CD14-positive monocyte (primary cell): ENCODE measurements at regions not wholly inside any gene's neighbourhood (a gene's known extent, or its start where the extent isn't known, plus 50 kb on each side); places are given as distances from the start of the nearest gene placed in this dataset.

Experiments used
- DNase-seq, 3 donors: peaks; one replicate each; pipeline ENCODE4 v3.0.0-alpha.2; 2011 to 2022
- H2AFZ ChIP-seq: 2 replicates; pipeline ENCODE4 v1.6.0; 2012; ENCODE audit warnings: mild to moderate bottlenecking, low read depth, low read length, inconsistent platforms; ENCODE audit not compliant: insufficient read depth, poor library complexity, severe bottlenecking
- H3K27ac ChIP-seq, 2 donors: 1 replicate in 1 of 2; 2 replicates in 1 of 2; pipeline ENCODE4 v1.5.1; 2012 to 2013; ENCODE audit warnings: low read length in 2 of 2, control low read depth in 1 of 2, inconsistent platforms in 1 of 2, low read depth in 1 of 2, mild to moderate bottlenecking in 1 of 2
- H3K27me3 ChIP-seq, 2 donors: one replicate each; pipeline versions ENCODE4 v1.6.0 to v1.6.1; 2011 to 2013; ENCODE audit warnings: low read length in 2 of 2; ENCODE audit not compliant: control insufficient read depth in 2 of 2, insufficient read depth in 2 of 2
- H3K36me3 ChIP-seq, 2 donors: replicated peaks in 1 of 2; 1 replicate in 1 of 2; 2 replicates in 1 of 2; pipeline versions ENCODE4 v1.5.1 to v1.6.1; 2012 to 2013; ENCODE audit warnings: low read length in 2 of 2, control low read depth in 1 of 2, inconsistent platforms in 1 of 2, mild to moderate bottlenecking in 1 of 2; ENCODE audit not compliant: insufficient read depth in 2 of 2, control insufficient read depth in 1 of 2
- H3K4me1 ChIP-seq, 2 donors: 1 replicate in 1 of 2; 2 replicates in 1 of 2; pipeline versions ENCODE4 v1.5.1 to v1.6.1; 2012 to 2013; ENCODE audit warnings: low read length in 2 of 2, control low read depth in 1 of 2, inconsistent platforms in 1 of 2, mild to moderate bottlenecking in 1 of 2, moderate library complexity in 1 of 2; ENCODE audit not compliant: insufficient read depth in 2 of 2, control insufficient read depth in 1 of 2
- H3K4me2 ChIP-seq: replicated peaks from 2 replicates; pipeline ENCODE3; 2012; ENCODE audit warnings: low read length, moderate library complexity, mild to moderate bottlenecking; ENCODE audit not compliant: poor library complexity, severe bottlenecking; ENCODE audit errors: extremely low read depth
- H3K4me3 ChIP-seq, 3 experiments: fragments of 200-600 bp in 1 of 3; sonication (generic) in 1 of 3; replicated peaks in 1 of 3; 1 replicate in 2 of 3; 2 replicates in 1 of 3; pipeline ENCODE4 v1.5.1; 2011 to 2013; ENCODE audit warnings: low read length in 3 of 3, mild to moderate bottlenecking in 3 of 3, control low read depth in 2 of 3, low read depth in 2 of 3, inconsistent platforms in 1 of 3, moderate library complexity in 1 of 3
- H3K79me2 ChIP-seq: 2 replicates; pipeline ENCODE4 v1.6.0; 2012; ENCODE audit warnings: mild to moderate bottlenecking, control low read depth, inconsistent platforms, low read length, moderate library complexity; ENCODE audit not compliant: insufficient read depth
- H3K9ac ChIP-seq: 2 replicates; pipeline ENCODE4 v1.6.0; 2017; ENCODE audit warnings: low read length, mild to moderate bottlenecking; ENCODE audit not compliant: insufficient read depth, poor library complexity, severe bottlenecking
- H3K9me3 ChIP-seq, 2 donors: replicated peaks in 1 of 2; 1 replicate in 1 of 2; 2 replicates in 1 of 2; pipeline versions ENCODE4 v1.5.1 to v1.6.1; 2012 to 2013; ENCODE audit warnings: low read length in 2 of 2, control low read depth in 1 of 2; ENCODE audit not compliant: control insufficient read depth in 1 of 2, insufficient read depth in 1 of 2
- H4K20me1 ChIP-seq: 2 replicates; pipeline ENCODE4 v1.6.0; 2012; ENCODE audit warnings: mild to moderate bottlenecking, low read length, control low read depth, moderate library complexity; ENCODE audit not compliant: insufficient read depth
- H3K27ac Mint-ChIP-seq, 7 donors: one replicate each; pipeline ENCODE4 v1.8.0; 2020; ENCODE audit warnings: mild to moderate bottlenecking in 7 of 7, mixed read lengths in 7 of 7, moderate library complexity in 6 of 7, inconsistent platforms in 2 of 7
- H3K27me3 Mint-ChIP-seq, 3 donors: one replicate each; pipeline ENCODE4 v1.8.0; 2021 to 2022; ENCODE audit warnings: low read depth in 3 of 3, mild to moderate bottlenecking in 3 of 3, mixed read lengths in 3 of 3, moderate library complexity in 3 of 3, inconsistent platforms in 1 of 3
- H3K36me3 Mint-ChIP-seq, 2 donors: one replicate each; pipeline ENCODE4 v1.8.0; 2020; ENCODE audit warnings: mixed read lengths in 2 of 2, inconsistent platforms in 1 of 2, mild to moderate bottlenecking in 1 of 2
- H3K4me1 Mint-ChIP-seq: one replicate; pipeline ENCODE4 v1.8.0; 2020; ENCODE audit warnings: mild to moderate bottlenecking, mixed read lengths
- H3K4me3 Mint-ChIP-seq, 2 donors: one replicate each; pipeline ENCODE4 v1.8.0; 2020; ENCODE audit warnings: mild to moderate bottlenecking in 2 of 2, mixed read lengths in 2 of 2, moderate library complexity in 1 of 2
- H3K9me3 Mint-ChIP-seq, 7 donors: one replicate each; pipeline ENCODE4 v1.8.0; 2020 to 2022; ENCODE audit warnings: mixed read lengths in 7 of 7, mild to moderate bottlenecking in 6 of 7, moderate library complexity in 6 of 7, inconsistent platforms in 2 of 7
- WGBS: methylation state at CpG from one replicate; pipeline ENCODE4 v1.1.5; 2013; ENCODE audit warnings: missing lambda C conversion rate; ENCODE audit not compliant: insufficient coverage; 5-methylcytosine and 5-hydroxymethylcytosine counted together
- intact Hi-C, 2 donors: fragments of 100-400 bp; cut with micrococcal nuclease; formaldehyde crosslinking; loops; one replicate each; pipeline versions ENCODE4 v1.15.0 to v1.15.1; 2023
- TF ChIP-seq, protein P1 (sequence below): fragments of 200-600 bp; IDR thresholded peaks from one replicate; pipeline ENCODE4 v1.8.0; 2022; ENCODE audit warnings: antibody characterized with exemption, mild to moderate bottlenecking

DNA sequence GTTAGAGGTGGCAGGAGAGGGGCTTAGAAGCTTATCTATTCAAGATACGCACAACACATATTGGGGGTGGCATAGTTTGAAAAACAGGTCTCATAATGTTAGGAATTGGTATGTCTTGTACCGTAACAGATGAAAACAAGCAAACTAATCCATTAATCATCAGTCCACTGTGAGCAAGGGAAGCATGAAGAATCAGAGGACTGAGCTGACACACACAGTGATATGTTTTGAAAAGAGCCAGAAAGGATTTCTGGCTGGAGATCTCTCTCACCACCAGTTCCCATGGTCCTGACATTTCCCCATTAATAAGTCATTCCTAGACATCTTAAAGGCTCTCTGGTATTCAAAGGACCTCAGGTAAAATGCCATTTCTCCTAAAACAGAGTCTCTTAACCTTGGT lies 158.8 kb upstream of the PHACTR1 start:
- Histone ChIP-seq H4K20me1 (no peaks in the 10 kb centered on the region), H3K27me3 (no peaks in the 10 kb centered on the region), H3K36me3 (no peaks in the 10 kb centered on the region), H3K4me3 (no peak overlapping the region), H3K4me1 (no peaks in the 10 kb centered on the region), H3K9ac (no peak overlapping the region), H3K9me3 (peaks cover 0 to 13% of the 10 kb centered on the region in 2 donors), H2AFZ (no peak overlapping the region), H3K27ac (no peak overlapping the region), H3K79me2 (no peaks in the 10 kb centered on the region), H3K4me2 (no peak overlapping the region)
- no peak for DNase-seq
- WGBS: no CpG with 5 or more reads among the region's 2 CpGs
- Mint-ChIP-seq H3K27ac (no peak overlapping the region), H3K4me3 (no peak overlapping the region), H3K36me3 (no peaks in the 10 kb centered on the region), H3K27me3 (no peaks in the 10 kb centered on the region), H3K9me3 (peaks cover 1 to 22% (median 9%) of the 10 kb centered on the region in 7 donors), H3K4me1 (no peaks in the 10 kb centered on the region)
- intact Hi-C loops: no loop called here
- TF ChIP-seq, protein P1, sequence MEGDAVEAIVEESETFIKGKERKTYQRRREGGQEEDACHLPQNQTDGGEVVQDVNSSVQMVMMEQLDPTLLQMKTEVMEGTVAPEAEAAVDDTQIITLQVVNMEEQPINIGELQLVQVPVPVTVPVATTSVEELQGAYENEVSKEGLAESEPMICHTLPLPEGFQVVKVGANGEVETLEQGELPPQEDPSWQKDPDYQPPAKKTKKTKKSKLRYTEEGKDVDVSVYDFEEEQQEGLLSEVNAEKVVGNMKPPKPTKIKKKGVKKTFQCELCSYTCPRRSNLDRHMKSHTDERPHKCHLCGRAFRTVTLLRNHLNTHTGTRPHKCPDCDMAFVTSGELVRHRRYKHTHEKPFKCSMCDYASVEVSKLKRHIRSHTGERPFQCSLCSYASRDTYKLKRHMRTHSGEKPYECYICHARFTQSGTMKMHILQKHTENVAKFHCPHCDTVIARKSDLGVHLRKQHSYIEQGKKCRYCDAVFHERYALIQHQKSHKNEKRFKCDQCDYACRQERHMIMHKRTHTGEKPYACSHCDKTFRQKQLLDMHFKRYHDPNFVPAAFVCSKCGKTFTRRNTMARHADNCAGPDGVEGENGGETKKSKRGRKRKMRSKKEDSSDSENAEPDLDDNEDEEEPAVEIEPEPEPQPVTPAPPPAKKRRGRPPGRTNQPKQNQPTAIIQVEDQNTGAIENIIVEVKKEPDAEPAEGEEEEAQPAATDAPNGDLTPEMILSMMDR: no peak

- H3K4me1 ChIP-seq: no peaks in the 10 kb centered on the region
- H3K4me2 ChIP-seq: no peak overlapping the region
- H3K79me2 ChIP-seq: no peaks in the 10 kb centered on the region
- Mint-ChIP-seq H3K36me3 (no peaks in the 10 kb centered on the region), H3K9me3 (peaks cover 1 to 24% (median 9%) of the 10 kb centered on the region in 7 donors), H3K4me1 (no peaks in the 10 kb centered on the region), H3K27me3 (peaks cover 0 to 3% (median 0%) of the 10 kb centered on the region in 3 donors), H3K27ac (no peak overlapping the region), H3K4me3 (no peak overlapping the region)
- intact Hi-C loops: no loop called here
- H3K36me3 ChIP-seq: no peaks in the 10 kb centered on the region
- TF ChIP-seq, protein P1: no peak
- H3K9me3 ChIP-seq: peaks cover 0 to 13% of the 10 kb centered on the region in 2 donors
- H3K9ac ChIP-seq: no peak overlapping the region
- H3K27me3 ChIP-seq: no peaks in the 10 kb centered on the region
- H4K20me1 ChIP-seq: no peaks in the 10 kb centered on the region
- no peak overlapping the region for H3K4me3 ChIP-seq
- DNase-seq: no peak
- no peak overlapping the region for H2AFZ ChIP-seq
- 76% methylated on average over 5 of the region's 5 CpGs for WGBS
- no peak overlapping the region for H3K27ac ChIP-seq
Measured at GRCh38 chr6:12560315-12560714, 156.3 kb upstream of the PHACTR1 start.
